ENCODE measurements at regions not wholly inside any gene's neighbourhood (a gene's known extent, or its start where the extent isn't known, plus 50 kb on each side); places are given as distances from the start of the nearest gene placed in this dataset.

DNA sequence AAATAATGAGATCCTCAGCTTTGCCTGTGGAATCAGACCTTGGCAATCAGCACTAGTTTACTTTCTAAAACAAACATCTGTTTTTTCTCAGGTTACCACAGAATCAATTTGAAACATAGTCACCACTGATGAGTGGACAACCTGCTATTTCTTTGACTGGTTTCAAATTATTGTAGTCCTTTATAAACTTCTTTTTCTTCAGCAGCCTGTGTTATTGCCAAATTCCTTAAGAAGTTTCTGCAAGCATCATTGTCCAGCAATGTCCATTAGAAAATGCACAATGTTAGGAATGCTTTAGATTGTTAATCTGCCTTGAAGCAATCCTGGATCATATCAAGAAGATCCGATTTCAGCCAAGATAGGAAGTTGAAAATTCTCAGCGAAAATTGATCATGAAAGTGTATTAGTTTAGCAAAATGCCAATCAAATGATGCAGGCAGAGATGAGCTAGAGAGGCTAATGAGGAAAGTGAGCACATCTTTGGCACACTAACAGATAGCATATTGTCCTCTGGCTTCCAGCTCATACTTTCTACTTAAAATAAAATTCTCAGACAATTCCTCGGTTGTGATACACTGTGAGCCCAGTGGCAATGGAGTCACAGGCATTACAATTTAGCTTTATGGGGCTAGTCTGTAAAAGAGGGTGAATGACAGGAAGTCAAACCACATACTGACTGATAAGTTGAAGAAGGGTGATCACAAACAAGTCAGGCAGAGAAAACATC is 270.6 kb downstream of the SLITRK6 start:
- Histone ChIP-seq H4K20me1 (no peaks in the 10 kb centered on the region), H3K27me3 (no peaks in the 10 kb centered on the region), H3K9ac (no peak overlapping the region), H3K4me1 (no peaks in the 10 kb centered on the region), H3K36me3 (no peaks in the 10 kb centered on the region), H3K9me3 (replicated peaks in 1 of 11) (no peaks in the 10 kb centered on the region), H3K27ac (no peak overlapping the region), H3K4me2 (no peak overlapping the region), H3K4me3 (no peak overlapping the region)
- TF ChIP-seq Cebpa-rat (IDR thresholded peaks at IDR 0.05) = no peak

DNA sequence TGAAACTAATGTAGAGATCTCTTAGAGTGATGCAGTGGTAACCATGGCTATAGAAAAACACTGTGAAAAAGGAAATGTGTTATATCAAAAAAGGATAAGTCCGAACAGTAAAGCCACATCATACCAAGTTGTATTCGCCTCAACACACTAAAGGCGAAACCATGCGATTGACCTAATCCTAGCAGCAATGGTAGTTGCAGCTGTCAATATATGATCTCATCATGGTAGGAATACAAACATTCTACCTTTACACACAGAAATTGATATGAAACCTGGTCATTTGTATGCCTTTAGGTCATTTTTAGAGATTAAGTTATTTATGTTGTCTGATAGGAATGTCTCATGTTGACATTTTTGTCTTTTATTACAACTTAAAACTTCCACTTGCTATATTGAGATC is 271.9 kb downstream of the SLITRK6 start:
- Histone ChIP-seq H3K9ac (no peak overlapping the region), H3K9me3 (replicated peaks in 1 of 11) (no peaks in the 10 kb centered on the region), H4K20me1 (no peaks in the 10 kb centered on the region), H3K4me2 (no peak overlapping the region), H3K4me1 (no peaks in the 10 kb centered on the region), H3K27me3 (no peaks in the 10 kb centered on the region), H3K4me3 (no peak overlapping the region), H3K27ac (no peak overlapping the region), H3K36me3 (no peaks in the 10 kb centered on the region)
- no peak for TF ChIP-seq Cebpa-rat (IDR thresholded peaks at IDR 0.05)

DNA sequence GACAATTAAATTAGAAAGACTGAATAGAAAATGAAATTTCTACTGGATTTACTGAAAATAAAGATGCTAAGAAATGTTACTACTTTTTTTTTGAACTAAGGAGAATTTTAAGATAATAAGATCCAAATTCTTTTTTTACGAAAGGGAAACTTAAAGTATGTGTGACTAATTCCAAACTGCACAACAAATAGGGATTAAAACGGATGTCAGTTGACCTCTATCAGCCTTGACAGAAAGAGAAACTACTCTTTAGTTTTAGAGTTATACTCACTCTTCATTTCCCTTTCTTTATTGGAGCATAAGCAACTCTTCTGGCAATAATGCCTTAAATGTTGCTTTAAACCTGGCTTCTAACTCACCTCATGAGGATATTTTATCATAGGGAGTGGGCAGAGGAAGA is 273.8 kb downstream of the SLITRK6 start:
- Histone ChIP-seq H3K9me3 (replicated peaks in 1 of 11) (no peaks in the 10 kb centered on the region), H3K4me1 (no peaks in the 10 kb centered on the region), H3K36me3 (no peaks in the 10 kb centered on the region), H3K9ac (no peak overlapping the region), H3K4me3 (no peak overlapping the region), H3K4me2 (no peak overlapping the region), H3K27me3 (no peaks in the 10 kb centered on the region), H3K27ac (no peak overlapping the region), H4K20me1 (no peaks in the 10 kb centered on the region)
- TF ChIP-seq Cebpa-rat (IDR thresholded peaks at IDR 0.05) = no peak

DNA sequence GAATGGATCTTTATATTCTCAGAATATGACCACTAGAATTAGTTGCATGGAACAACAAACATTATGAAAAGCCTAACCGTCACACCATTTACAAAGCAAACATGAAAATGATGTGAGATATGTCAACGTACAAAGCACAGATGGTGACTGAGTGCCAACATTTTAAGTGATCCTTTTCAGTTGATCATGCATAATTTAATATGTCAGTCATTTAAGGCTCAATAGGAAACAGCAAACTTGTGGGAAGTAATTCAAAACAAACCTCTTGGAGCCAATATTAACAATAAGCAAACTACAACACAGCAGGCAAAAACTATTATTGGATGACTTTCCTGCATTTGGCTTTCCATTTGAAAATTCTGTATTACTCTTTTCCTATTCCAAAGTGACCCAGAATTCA is 277.6 kb downstream of the SLITRK6 start:
- no peak overlapping the region for H3K4me2 ChIP-seq
- no peaks in the 10 kb centered on the region for H3K4me1 ChIP-seq
- no peak overlapping the region for H3K4me3 ChIP-seq
- H4K20me1 ChIP-seq = no peaks in the 10 kb centered on the region
- H3K27ac ChIP-seq = no peak overlapping the region
- no peaks in the 10 kb centered on the region for H3K9me3 ChIP-seq (replicated peaks in 1 of 11)
- H3K36me3 ChIP-seq = no peaks in the 10 kb centered on the region
- H3K27me3 ChIP-seq = no peaks in the 10 kb centered on the region
- no peak overlapping the region for H3K9ac ChIP-seq
- no peak for TF ChIP-seq Cebpa-rat (IDR thresholded peaks at IDR 0.05)

DNA sequence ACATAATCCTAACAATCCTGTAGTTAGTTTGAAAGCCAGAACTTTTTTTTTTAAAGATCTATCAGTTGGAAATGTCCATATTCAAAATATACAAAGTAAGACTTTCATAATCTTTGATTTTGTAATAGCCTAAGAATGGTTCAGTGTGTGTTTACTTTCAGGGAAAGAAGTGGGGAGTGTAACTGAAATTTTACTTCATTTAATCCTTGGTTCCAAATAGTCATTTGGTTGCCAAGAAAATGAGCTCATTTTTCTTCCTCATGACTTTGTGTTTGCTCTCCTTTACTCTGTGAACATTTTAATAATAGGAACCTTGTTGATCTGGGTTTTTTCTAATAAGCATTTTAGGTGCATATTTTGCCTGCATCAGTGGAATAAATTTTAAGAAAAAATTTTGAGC is 278.8 kb downstream of the SLITRK6 start:
- Histone ChIP-seq H3K9ac (no peak overlapping the region), H3K9me3 (replicated peaks in 1 of 11) (peaks cover 0 to 10% (median 7%) of the 10 kb centered on the region in 11 experiments; a peak in 14 of 22 replicates), H3K27ac (no peak overlapping the region), H3K4me2 (no peak overlapping the region), H4K20me1 (no peaks in the 10 kb centered on the region), H3K4me3 (no peak overlapping the region), H3K36me3 (no peaks in the 10 kb centered on the region), H3K27me3 (no peaks in the 10 kb centered on the region), H3K4me1 (no peaks in the 10 kb centered on the region)
- no peak for TF ChIP-seq Cebpa-rat (IDR thresholded peaks at IDR 0.05)

DNA sequence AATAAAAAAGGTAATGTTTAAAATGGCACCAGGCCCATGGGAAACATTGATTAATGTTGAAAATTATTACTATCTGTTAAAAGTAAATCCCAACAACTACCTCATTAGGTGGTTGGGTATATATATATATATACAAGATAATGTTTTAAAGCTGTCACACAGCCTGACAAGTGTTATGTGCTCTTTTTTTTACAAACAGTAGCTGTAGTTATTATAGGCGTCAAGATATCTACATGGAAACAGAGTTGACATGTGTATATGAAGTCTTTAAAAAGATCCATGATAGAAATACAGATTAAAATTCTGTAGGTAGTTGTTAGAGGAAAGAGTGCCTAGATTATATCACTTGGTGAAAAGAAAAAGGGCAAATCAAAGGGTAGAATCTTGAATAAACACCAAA is 279.9 kb downstream of the SLITRK6 start:
- H3K27ac ChIP-seq = no peak overlapping the region
- TF ChIP-seq Cebpa-rat (IDR thresholded peaks at IDR 0.05) = no peak

DNA sequence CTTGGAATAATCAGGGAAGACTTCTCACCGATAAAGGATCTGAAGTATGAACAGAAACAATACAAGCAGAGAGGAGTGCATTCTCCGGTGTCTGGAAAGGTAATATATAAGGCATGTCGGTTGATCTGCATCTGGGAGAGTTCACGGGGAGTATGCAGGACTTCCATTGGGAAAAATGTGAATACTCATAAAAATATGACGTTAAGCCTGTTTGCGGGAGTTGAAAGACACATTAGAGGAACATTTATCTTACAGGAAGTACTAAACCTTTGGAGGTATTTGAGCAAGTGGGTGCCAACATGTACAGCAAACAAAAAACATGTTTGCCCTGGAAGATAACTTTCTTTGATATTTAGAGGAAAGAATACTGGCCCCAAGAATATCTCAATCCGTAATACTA is 286.8 kb downstream of the SLITRK6 start:
- H3K27ac ChIP-seq = no peak overlapping the region
- H3K4me1 ChIP-seq = no peaks in the 10 kb centered on the region
- H3K36me3 ChIP-seq = no peaks in the 10 kb centered on the region
- no peaks in the 10 kb centered on the region for H4K20me1 ChIP-seq
- no peak overlapping the region for H3K4me3 ChIP-seq
- no peaks in the 10 kb centered on the region for H3K27me3 ChIP-seq
- H3K9me3 ChIP-seq (replicated peaks in 1 of 11) = peaks cover 0 to 13% (median 7%) of the 10 kb centered on the region in 11 experiments; a peak in 15 of 22 replicates
- no peak for TF ChIP-seq Cebpa-rat (IDR thresholded peaks at IDR 0.05)
- no peak overlapping the region for H3K9ac ChIP-seq
- H3K4me2 ChIP-seq = no peak overlapping the region

More for the DNA sequence above, 279.9 kb downstream of the SLITRK6 start:
- H3K4me3 ChIP-seq = no peak overlapping the region
- H3K4me2 ChIP-seq = no peak overlapping the region
- peaks cover 0 to 13% (median 7%) of the 10 kb centered on the region in 11 experiments; a peak in 15 of 22 replicates for H3K9me3 ChIP-seq (replicated peaks in 1 of 11)
- no peaks in the 10 kb centered on the region for H3K27me3 ChIP-seq
- H3K4me1 ChIP-seq = no peaks in the 10 kb centered on the region
- no peak overlapping the region for H3K9ac ChIP-seq
- no peaks in the 10 kb centered on the region for H3K36me3 ChIP-seq
- no peaks in the 10 kb centered on the region for H4K20me1 ChIP-seq

DNA sequence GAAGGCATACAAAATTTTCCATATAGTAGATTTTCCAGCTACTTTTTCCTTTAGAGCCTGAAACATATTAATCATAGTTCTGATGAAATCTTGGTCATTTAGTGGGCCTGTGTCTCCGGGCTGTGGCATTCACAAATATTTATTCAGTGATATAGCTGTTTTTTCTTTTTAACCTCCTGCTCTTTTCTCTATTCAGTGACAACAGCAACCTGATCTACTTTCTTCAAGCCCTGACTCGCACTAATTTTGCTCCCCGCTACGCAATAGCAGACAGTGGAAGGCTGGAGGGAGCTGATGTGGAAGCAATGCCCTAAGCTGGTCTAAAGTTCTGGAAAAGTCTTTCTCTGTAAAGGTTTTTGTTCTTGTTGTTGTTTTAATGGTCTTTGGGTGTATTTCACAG is 289.7 kb downstream of the SLITRK6 start:
- Histone ChIP-seq H4K20me1 (no peaks in the 10 kb centered on the region), H3K27ac (no peak overlapping the region), H3K4me3 (no peak overlapping the region), H3K9me3 (replicated peaks in 1 of 11) (no peaks in the 10 kb centered on the region), H3K36me3 (no peaks in the 10 kb centered on the region), H3K4me2 (no peak overlapping the region), H3K9ac (no peak overlapping the region), H3K27me3 (no peaks in the 10 kb centered on the region), H3K4me1 (no peaks in the 10 kb centered on the region)
- no peak for TF ChIP-seq Cebpa-rat (IDR thresholded peaks at IDR 0.05)

DNA sequence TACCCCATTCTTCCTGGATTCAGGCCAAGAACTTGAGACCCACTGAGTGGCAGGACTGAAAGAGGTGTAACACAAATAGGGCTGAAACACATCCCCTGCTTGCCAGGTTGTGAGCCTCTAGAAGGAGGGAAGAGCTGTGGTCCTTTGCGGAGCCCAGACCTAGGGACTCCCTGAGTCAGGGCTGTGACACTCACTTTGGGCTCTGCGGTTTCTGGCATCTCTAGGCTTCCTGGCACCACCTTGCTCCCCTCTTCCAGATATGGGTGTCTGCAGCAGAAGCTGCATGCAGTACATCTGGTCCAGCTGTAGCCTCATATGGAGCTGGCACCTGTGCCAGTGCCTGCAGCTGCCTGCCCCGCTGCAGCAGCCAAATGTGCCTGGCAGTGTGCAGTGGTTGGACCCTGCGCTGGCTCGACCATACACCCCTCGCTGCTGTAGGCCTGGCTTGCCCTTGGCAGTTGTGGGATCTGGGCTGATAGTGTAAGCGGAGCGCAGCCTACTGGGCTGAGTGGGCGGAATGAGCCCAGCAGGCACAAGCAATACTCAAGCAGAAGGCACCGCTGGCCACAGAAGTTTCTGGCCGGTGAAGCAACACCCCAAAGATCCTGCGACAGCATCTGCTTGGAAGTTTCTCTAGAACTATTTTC is 290.4 kb downstream of the SLITRK6 start:
- Histone ChIP-seq H3K27ac (no peak overlapping the region), H3K4me2 (no peak overlapping the region)

DNA sequence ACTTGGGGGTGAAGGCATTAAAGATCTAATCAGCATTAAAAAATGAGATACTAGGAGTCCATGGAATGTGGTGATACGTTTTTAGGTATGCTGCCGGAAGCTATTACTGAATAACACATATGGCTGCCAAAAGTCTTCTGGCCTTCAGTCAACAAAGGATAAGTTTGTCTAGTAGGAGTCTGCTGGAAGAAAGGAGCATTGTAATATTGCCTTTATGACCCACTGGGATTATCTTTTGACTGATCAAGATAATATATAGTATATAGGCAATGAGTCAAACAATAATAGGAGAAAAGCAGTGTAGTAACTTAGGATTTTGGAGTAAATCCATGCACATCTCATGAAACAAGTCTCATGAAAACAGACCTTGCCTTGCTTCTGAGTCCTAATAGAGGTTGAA is 295.4 kb downstream of the SLITRK6 start:
- H3K4me3 ChIP-seq = no peak overlapping the region
- no peaks in the 10 kb centered on the region for H3K9me3 ChIP-seq (replicated peaks in 1 of 11)
- H3K9ac ChIP-seq = no peak overlapping the region
- H3K4me1 ChIP-seq = no peaks in the 10 kb centered on the region
- H3K36me3 ChIP-seq = no peaks in the 10 kb centered on the region
- H4K20me1 ChIP-seq = no peaks in the 10 kb centered on the region
- no peak overlapping the region for H3K4me2 ChIP-seq
- H3K27ac ChIP-seq = no peak overlapping the region
- TF ChIP-seq Cebpa-rat (IDR thresholded peaks at IDR 0.05) = no peak
- no peaks in the 10 kb centered on the region for H3K27me3 ChIP-seq

More for the DNA sequence above, 290.4 kb downstream of the SLITRK6 start:
- Histone ChIP-seq H3K4me3 (no peak overlapping the region; a peak in 1 of 20 replicates), H3K36me3 (no peaks in the 10 kb centered on the region), H3K27me3 (no peaks in the 10 kb centered on the region), H3K4me1 (no peaks in the 10 kb centered on the region), H3K9me3 (replicated peaks in 1 of 11) (no peaks in the 10 kb centered on the region), H3K9ac (no peak overlapping the region), H4K20me1 (no peaks in the 10 kb centered on the region)
- no peak for TF ChIP-seq Cebpa-rat (IDR thresholded peaks at IDR 0.05)

Data from BLaER1 treated with 17β-estradiol and CSF1 and Interleukin-3, amounts not matched to agents 10 nM and 100 nM (cell line).